Ureter (tissue), 1 donor: ENCODE measurements at regions not wholly inside any gene's neighbourhood (a gene's known extent, or its start where the extent isn't known, plus 50 kb on each side); places are given as distances from the start of the nearest gene placed in this dataset.

Experiments
- DNase-seq: peaks from one replicate; pipeline ENCODE4 v3.0.0-alpha.2; 2020; ENCODE audit warnings: low spot score
- donor health status: DM: yes; HTN: yes; CAD: no.

DNA sequence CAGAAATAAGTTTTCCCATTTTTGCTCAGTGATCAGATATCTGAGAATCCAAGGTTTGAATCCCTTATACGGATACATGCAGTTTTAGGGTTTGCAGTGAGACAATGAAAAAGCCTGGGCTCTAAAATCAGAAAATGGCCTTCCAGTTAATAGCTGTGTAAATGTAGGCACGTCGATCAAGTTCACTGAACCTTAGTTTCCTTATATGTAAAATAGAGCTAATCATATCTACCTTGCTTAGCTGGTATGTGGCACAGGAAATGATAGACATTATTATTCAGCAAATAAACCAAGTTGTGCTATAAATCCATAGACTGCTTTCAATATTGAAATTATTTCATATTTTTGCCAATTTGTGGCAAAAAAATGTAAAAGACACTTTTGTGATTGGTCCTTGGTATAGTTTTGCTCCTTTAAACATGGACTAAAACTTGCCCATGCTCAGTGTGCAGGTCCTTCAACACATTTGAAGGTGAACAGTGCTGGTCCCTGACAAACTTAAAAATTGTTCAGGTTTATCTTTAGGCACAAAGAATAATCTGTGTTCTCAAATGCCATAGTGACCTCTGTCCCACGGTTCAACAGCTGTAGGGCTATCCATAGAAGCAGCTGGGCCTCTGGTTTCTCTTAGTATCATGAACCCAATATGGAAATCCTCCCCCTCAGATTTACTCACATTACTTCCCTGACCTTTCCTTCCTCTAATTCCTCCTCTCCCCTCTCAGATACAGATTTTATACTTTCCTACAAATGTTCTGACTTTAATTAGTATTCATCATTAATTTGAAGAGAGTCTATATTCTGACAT lies 51.0 kb downstream of the CCDC54 start:
- DNase-seq, result no peak

- peak; percentile 72 for DNase-seq
These were observed 52.3 kb downstream of the CCDC54 start for GRCh38 chr3:107429320-107430181.

DNA sequence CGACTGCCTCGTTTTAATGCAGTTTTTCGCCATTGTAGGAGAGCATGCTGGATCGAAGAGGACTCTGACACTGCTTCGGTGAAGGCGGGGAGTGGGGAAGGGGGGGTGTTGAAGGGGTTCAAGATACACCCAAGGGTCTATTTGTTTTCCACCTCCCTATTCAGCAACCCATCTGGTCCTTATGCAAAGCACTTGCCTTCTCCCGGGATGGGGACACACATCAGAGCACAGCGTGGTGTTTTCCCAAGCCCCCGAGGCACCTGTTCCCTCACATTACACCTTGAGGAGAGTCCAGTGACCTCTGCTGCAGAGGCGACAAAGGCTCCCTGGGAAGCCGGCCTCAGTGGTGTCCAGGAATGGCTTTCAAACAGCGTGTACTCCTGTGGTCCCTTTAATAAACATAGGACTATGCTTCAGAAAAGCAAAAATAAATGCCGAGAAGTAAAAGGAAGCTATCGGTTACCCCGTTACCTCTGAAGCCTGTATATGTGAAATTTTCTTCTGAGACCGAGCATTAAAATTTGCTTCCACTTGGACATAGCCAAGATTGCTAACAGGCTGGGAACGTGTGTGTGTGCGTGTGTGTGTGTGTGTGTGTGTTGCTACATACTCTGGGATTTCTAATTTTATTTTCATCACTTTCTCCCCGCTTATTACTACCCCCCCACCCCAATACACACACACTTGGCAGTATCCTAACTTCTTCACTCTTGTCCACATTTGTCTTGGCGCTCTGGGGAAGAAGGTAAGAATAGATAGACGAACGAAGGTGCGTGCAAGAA lies 53.2 kb downstream of the CCDC54 start:
- no peak for DNase-seq

GRCh38 chr3:107430996-107431245 lies 53.7 kb downstream of the CCDC54 start:
- peak; percentile 58 for DNase-seq

- peak; percentile 81 for DNase-seq
These were observed 54.2 kb downstream of the CCDC54 start for GRCh38 chr3:107431246-107432012.

DNA sequence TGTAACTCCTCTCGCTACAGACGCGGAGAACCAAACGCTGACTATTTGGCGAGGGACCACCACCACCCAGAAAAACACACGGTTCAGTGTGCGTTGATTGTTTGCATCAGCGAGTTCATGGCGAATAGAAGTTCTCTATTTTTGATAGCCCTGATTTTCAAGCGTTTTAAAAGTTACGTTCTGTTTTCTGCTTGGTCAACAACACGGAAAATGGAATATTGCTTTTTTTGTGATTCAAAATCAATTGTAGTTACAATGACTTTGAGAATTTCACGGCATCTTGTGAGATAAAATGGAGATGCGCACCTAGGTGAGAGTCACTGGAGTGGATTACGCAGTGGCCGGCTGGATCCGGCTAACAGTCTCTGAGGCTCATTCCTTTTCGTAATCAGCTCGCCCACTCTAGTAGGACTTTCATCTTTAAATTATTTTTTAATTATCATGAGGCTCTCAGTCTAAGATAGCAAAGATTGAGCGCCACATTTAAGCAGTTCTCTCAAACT lies 54.8 kb downstream of the CCDC54 start:
- no peak for DNase-seq

GRCh38 chr3:107432646-107433045 lies 55.4 kb downstream of the CCDC54 start:
- DNase-seq, result no peak

DNA sequence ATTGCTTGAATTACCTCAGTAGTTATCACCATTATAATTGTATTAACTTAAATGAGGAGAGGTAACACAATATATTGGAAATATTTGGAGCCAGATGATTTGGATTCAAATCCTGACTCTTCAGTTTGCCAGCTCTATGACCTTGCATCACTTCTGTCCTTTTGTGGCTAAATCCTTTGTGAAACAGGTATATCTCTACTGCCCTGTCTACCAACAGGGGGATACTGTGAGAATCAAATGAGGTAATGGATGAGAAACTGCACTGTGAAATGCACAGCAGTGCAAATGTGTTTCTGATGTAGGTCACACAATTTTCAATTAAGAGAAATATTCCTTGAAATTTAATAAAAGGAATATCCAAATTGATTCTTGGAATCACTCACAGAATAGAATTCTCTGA lies 58.8 kb downstream of the CCDC54 start:
- DNase-seq, result no peak

- DNase-seq, result no peak
These were observed 61.4 kb downstream of the CCDC54 start for GRCh38 chr3:107438671-107439070.

DNA sequence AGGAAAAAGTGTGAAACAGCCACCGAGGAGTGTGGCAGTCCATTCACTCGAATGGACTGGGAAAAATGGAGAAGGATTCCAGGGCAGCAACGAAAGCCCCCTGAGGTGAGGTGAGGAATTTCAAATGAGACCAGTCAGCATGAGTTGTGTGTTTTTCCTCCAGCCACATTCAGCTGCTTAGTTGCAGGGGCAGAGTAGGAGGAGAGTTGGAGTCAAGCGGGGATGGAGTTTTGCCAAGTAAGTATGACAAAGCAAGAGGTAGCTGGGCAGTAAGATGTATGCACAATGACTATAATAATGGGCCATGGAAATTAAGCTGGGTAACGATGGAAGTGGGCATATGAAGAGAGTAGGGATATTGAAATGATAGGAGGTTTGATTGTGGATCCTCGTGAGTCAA lies 64.4 kb downstream of the CCDC54 start:
- no peak for DNase-seq

- DNase-seq, result no peak
These were observed 66.2 kb downstream of the CCDC54 start for GRCh38 chr3:107443461-107443860.

DNA sequence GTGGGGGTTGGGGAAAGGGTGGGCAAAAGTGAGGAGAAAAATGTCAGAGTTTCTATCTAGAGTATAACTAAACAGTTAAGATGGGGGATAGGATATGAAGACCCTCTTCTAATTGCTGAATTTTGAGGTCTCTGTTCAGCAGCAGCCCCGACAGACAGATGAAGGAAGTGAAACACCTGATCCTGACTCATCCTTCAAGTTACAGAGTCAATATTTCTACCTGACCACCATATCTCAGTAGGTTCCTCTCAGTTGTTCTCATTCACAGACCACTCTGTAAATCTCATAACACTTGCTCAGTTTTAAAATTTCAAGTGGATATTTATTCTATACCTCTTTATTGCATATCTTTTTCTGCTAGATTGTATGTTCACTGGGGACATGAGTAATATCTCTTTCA lies 69.5 kb downstream of the CCDC54 start:
- DNase-seq, result no peak

GRCh38 chr3:107450254-107450893 lies 72.4 kb upstream of the BBX start:
- no peak for DNase-seq

- no peak for DNase-seq
These were observed 70.3 kb upstream of the BBX start for GRCh38 chr3:107452436-107452835.

DNA sequence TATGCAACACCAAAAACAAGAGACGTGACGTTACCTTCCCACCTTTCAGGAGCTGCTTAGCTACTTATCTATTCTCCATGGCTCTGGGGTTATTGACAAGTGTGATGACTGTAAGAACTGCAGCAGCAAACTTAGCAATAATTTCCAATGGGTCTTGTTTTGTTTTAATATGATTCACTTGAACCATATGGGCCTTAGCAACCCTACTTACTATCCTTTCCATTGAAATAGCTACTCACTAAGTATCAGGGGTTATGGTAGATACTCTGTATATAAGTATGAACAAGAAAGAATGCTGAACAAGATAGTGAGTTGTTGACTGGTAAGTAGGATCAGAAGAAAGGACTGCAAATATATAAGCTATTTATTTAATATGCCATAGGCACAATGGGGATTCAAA lies 69.3 kb upstream of the BBX start:
- DNase-seq, result no peak

GRCh38 chr3:107455621-107456020 lies 67.1 kb upstream of the BBX start:
- DNase-seq, result no peak

DNA sequence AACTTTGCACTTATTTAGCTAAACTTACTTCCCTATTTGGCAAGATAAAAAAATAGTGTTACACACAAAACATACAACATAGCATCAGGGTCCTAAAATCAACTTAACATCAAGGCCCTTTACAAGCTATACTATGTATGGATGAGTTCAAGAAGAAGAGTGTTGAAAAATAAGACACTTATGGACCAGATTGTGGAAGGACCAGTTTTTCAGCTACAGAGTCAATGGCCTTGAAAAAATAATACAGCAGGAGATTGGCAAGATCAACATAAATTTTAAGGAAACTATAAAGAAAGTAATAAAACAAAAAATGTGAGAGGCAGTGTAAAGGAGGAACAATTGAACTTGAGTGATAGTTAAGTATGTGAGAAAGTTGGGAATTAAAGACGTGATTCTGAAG lies 66.3 kb upstream of the BBX start:
- no peak for DNase-seq

- DNase-seq, result no peak
These were observed 63.9 kb upstream of the BBX start for GRCh38 chr3:107458871-107459270.

- no peak for DNase-seq
These were observed 61.0 kb upstream of the BBX start for GRCh38 chr3:107461721-107462120.

DNA sequence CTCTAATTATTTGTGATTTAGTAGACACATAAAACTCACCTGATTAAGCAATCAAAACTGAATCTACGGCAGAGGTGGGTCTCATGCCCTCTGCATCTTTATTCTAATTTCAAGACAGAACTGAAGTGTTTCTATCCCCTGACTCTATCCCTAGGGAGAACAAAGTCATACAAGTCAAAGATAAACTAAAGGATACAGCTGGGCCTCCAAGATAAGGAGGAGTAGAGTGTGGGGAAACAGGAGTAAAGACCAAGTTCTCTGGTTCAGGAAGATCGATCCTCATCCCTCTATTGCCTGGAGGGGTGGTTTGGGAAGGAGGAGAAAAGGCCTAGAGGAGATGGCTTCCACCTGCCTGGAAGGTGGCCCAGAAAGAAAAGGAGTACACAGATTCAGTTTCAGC lies 58.7 kb upstream of the BBX start:
- DNase-seq, result no peak

DNA sequence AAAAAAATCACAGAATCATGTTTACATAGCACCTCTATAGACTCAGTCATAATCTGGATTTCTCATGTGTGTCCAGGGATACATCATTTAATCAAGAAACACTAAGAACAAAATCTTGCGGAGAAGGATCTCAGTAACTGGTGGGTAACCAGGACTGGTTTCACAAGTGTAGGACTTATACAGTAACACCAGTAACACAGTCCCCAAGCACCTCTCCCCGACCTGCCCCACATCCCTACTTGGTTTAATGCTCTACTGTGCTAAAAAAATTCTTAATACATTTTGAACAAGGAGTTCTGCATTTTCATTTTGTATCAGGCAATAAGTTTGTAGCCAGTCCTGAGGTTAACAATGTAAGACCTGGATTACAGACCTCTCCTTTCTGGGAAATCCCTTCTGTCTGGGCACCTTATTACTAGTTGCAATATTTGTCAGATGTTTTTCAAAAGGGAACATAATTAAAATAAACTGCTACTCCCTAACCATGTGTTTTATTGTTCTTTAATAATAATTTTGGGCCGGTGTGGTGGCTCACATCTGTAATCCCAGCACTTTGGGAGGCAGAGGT lies 57.6 kb upstream of the BBX start:
- no peak for DNase-seq
